ENCODE measurements at regions not wholly inside any gene's neighbourhood (a gene's known extent, or its start where the extent isn't known, plus 50 kb on each side); places are given as distances from the start of the nearest gene placed in this dataset.
A peak's percentile ranks its signal among the peaks of the same experiment; 100 is the strongest.

GRCh38 chr7:16989811-16990413 is 108.1 kb upstream of the AGR3 start (continued):
- TF ChIP-seq ZNF556 (CRISPR knock-in tag; IDR thresholded peaks at IDR 0.05; ENCODE audit: borderline replicate concordance) (peak; percentile 69; the same call in 1 of the 2 replicates), ZNF138 (CRISPR knock-in tag; IDR thresholded peaks at IDR 0.05; ENCODE audit: low read depth) (no peak), NFE2L1 (CRISPR knock-in tag; IDR thresholded peaks at IDR 0.05; ENCODE audit: borderline replicate concordance) (no peak), PAWR (CRISPR knock-in tag; IDR thresholded peaks at IDR 0.05; ENCODE audit: borderline replicate concordance) (no peak), GZF1 (CRISPR knock-in tag; IDR thresholded peaks at IDR 0.05) (no peak), KMT2A (CRISPR knock-in tag; IDR thresholded peaks at IDR 0.05) (peak; percentile 60; the same call in 1 of the 2 replicates), HIC2 (CRISPR knock-in tag; IDR thresholded peaks at IDR 0.05; ENCODE audit: low read depth) (peak; percentile 75), CEBPB (IDR thresholded peaks at IDR 0.05; ENCODE audit: borderline replicate concordance, low read depth, low read length) (peak; percentile 92), RBAK (CRISPR knock-in tag; IDR thresholded peaks at IDR 0.05) (peak; percentile 96), POLR2G (IDR thresholded peaks at IDR 0.05; ENCODE audit: low read depth, low read length) (peak; percentile 65), ARID3A (IDR thresholded peaks at IDR 0.05; ENCODE audit: low read depth, low read length) (peak; percentile 77), ZNF557 (CRISPR knock-in tag; IDR thresholded peaks at IDR 0.05) (0 out of 2 replicates have a peak, but pooled peaks have one; percentile 46), IKZF4 (CRISPR knock-in tag; IDR thresholded peaks at IDR 0.05; ENCODE audit: borderline replicate concordance, low read depth, not compliant biosample characterization) (no peak), ZNF263 (CRISPR knock-in tag; IDR thresholded peaks at IDR 0.05) (peak; percentile 15; the same call in 1 of the 2 replicates), SOX6 (IDR thresholded peaks at IDR 0.05) (no peak), SOX6 (CRISPR knock-in tag; IDR thresholded peaks at IDR 0.05) (peak; percentile 98), ZNF329 (CRISPR knock-in tag; IDR thresholded peaks at IDR 0.05; ENCODE audit: low read depth) (no peak), GABPA (IDR thresholded peaks at IDR 0.05; ENCODE audit: low read depth, low read length) (no peak), GABPA (CRISPR knock-in tag; IDR thresholded peaks at IDR 0.05; ENCODE audit: low read depth) (peak; percentile 49; the same call in 1 of the 2 replicates), PRMT3 (CRISPR knock-in tag; IDR thresholded peaks at IDR 0.05; ENCODE audit: borderline replicate concordance, low read depth) (no peak), KLF16 (CRISPR knock-in tag; IDR thresholded peaks at IDR 0.05) (peak in 1 of 2 experiments; percentile 87; a peak in 2 of 4 replicates)
- TF ChIP-seq, protein P1, sequence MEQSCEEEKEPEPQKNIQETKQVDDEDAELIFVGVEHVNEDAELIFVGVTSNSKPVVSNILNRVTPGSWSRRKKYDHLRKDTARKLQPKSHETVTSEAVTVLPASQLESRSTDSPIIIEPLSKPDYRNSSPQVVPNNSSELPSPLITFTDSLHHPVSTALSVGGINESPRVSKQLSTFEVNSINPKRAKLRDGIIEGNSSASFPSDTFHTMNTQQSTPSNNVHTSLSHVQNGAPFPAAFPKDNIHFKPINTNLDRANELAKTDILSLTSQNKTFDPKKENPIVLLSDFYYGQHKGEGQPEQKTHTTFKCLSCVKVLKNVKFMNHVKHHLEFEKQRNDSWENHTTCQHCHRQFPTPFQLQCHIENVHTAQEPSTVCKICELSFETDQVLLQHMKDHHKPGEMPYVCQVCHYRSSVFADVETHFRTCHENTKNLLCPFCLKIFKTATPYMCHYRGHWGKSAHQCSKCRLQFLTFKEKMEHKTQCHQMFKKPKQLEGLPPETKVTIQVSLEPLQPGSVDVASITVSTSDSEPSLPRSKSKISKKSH (CRISPR knock-in tag; IDR thresholded peaks at IDR 0.05; ENCODE audit: borderline replicate concordance) = no peak
- TF ChIP-seq, protein P2, sequence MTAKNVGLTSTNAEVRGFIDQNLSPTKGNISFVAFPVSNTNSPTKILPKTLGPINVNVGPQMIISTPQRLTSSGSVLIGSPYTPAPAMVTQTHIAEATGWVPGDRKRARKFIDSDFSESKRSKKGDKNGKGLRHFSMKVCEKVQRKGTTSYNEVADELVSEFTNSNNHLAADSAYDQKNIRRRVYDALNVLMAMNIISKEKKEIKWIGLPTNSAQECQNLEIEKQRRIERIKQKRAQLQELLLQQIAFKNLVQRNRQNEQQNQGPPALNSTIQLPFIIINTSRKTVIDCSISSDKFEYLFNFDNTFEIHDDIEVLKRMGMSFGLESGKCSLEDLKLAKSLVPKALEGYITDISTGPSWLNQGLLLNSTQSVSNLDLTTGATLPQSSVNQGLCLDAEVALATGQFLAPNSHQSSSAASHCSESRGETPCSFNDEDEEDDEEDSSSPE (CRISPR knock-in tag; IDR thresholded peaks at IDR 0.05) = peak; percentile 36; the same call in 1 of the 2 replicates

Measured in HepG2 (cell line).